GM23338 (cell line): ENCODE measurements at regions not wholly inside any gene's neighbourhood (a gene's known extent, or its start where the extent isn't known, plus 50 kb on each side); places are given as distances from the start of the nearest gene placed in this dataset.

Source experiments
- ATAC-seq: fragments of 200-7000 bp; cut with Tn5 transposase; 3 replicates; pipeline ENCODE4 v1.9.1; 2020
- DNase-seq: peaks from one replicate; pipeline ENCODE4 v3.0.0-alpha.2; 2015; ENCODE audit warnings: low spot score
- H2AFZ ChIP-seq: fragments of 200-600 bp; sonication (generic); 2 replicates; pipeline ENCODE4 v1.8.0; 2016; ENCODE audit warnings: antibody characterized with exemption, mild to moderate bottlenecking, moderate library complexity
- H3F3A ChIP-seq: fragments of 200-600 bp; sonication (generic); replicated peaks from 2 replicates; pipeline ENCODE4 v1.8.0; 2017; ENCODE audit warnings: antibody characterized with exemption, mixed run types, low read depth
- H3K27ac ChIP-seq: fragments of 200-600 bp; sonication (generic); 2 replicates; pipeline ENCODE4 v1.6.1; 2016; ENCODE audit warnings: low read depth
- H3K27me3 ChIP-seq: fragments of 200-600 bp; sonication (generic); 2 replicates; pipeline ENCODE4 v1.8.0; 2016; ENCODE audit warnings: mild to moderate bottlenecking, mixed run types, moderate library complexity; ENCODE audit not compliant: insufficient read depth
- H3K36me3 ChIP-seq: fragments of 200-600 bp; sonication (generic); 2 replicates; pipeline ENCODE4 v1.8.0; 2016; ENCODE audit warnings: mild to moderate bottlenecking; ENCODE audit not compliant: insufficient read depth
- H3K4me1 ChIP-seq: fragments of 200-600 bp; sonication (generic); 2 replicates; pipeline ENCODE4 v1.8.0; 2016; ENCODE audit warnings: mild to moderate bottlenecking, moderate library complexity; ENCODE audit not compliant: insufficient read depth
- H3K4me2 ChIP-seq: fragments of 200-600 bp; sonication (generic); 2 replicates; pipeline ENCODE4 v1.7.1; 2017; ENCODE audit warnings: mixed run types
- H3K4me3 ChIP-seq: fragments of 200-600 bp; sonication (generic); 2 replicates; pipeline ENCODE4 v1.6.1; 2016; ENCODE audit warnings: mixed run types
- H3K79me2 ChIP-seq: fragments of 200-600 bp; sonication (generic); replicated peaks from 2 replicates; pipeline ENCODE4 v1.8.0; 2017; ENCODE audit warnings: mild to moderate bottlenecking; ENCODE audit not compliant: insufficient read depth
- H3K9me2 ChIP-seq: fragments of 200-600 bp; sonication (generic); 2 replicates; pipeline ENCODE4 v1.8.0; 2017; ENCODE audit not compliant: insufficient read depth
- H4K20me1 ChIP-seq: fragments of 200-600 bp; sonication (generic); replicated peaks from 2 replicates; pipeline ENCODE4 v1.8.0; 2017; ENCODE audit warnings: mild to moderate bottlenecking; ENCODE audit not compliant: insufficient read depth
- H3K27ac Mint-ChIP-seq: 2 replicates; pipeline ENCODE4 v1.8.0; 2020; ENCODE audit warnings: inconsistent platforms, mild to moderate bottlenecking, moderate library complexity, mixed read lengths
- H3K27me3 Mint-ChIP-seq: 3 replicates; pipeline ENCODE4 v1.8.0; 2022; ENCODE audit warnings: low read depth, mild to moderate bottlenecking, moderate library complexity, mixed read lengths, inconsistent platforms; ENCODE audit not compliant: insufficient read depth, poor library complexity
- H3K36me3 Mint-ChIP-seq: 3 replicates; pipeline ENCODE4 v1.8.0; 2021; ENCODE audit warnings: low read depth, mild to moderate bottlenecking, inconsistent platforms, moderate library complexity, mixed read lengths
- H3K4me1 Mint-ChIP-seq: 3 replicates; pipeline ENCODE4 v1.8.0; 2020; ENCODE audit warnings: mild to moderate bottlenecking, inconsistent platforms, mixed read lengths
- H3K4me3 Mint-ChIP-seq: 3 replicates; pipeline ENCODE4 v1.8.0; 2021; ENCODE audit warnings: moderate library complexity, mild to moderate bottlenecking, inconsistent platforms, mixed read lengths
- H3K9me3 Mint-ChIP-seq: 3 replicates; pipeline ENCODE4 v1.8.0; 2020; ENCODE audit warnings: moderate library complexity, mild to moderate bottlenecking, inconsistent platforms, mixed read lengths
- CREB1 ChIP-seq: fragments of 250-450 bp; sonication (Bioruptor Pico); IDR thresholded peaks from 2 replicates; pipeline ENCODE4 v1.5.0; 2020; ENCODE audit warnings: low read depth, mild to moderate bottlenecking, moderate library complexity
- EZH2 ChIP-seq: fragments of 200-600 bp; sonication (generic); IDR thresholded peaks from one replicate; pipeline ENCODE4 v1.8.0; 2017; ENCODE audit warnings: antibody characterized with exemption, mild to moderate bottlenecking, low read depth; ENCODE audit not compliant: unreplicated experiment
- EZH2phosphoT487 ChIP-seq: fragments of 200-600 bp; sonication (generic); IDR thresholded peaks from one replicate; pipeline ENCODE4 v1.8.1; 2018; ENCODE audit warnings: antibody characterized with exemption; ENCODE audit not compliant: unreplicated experiment
- JUNB ChIP-seq: IDR thresholded peaks from one replicate; pipeline ENCODE4 v1.6.1; 2016; ENCODE audit warnings: antibody characterized with exemption; ENCODE audit not compliant: unreplicated experiment
- NANOG ChIP-seq: IDR thresholded peaks from 2 replicates; pipeline ENCODE4 v1.6.1; 2016; ENCODE audit warnings: antibody characterized with exemption, borderline replicate concordance
- POLR2AphosphoS5 ChIP-seq: IDR thresholded peaks from 2 replicates; pipeline ENCODE4 v1.6.1; 2016; ENCODE audit warnings: antibody characterized with exemption, low read depth
- STAT1 ChIP-seq: IDR thresholded peaks from one replicate; pipeline ENCODE4 v1.6.1; 2016; ENCODE audit warnings: antibody characterized with exemption; ENCODE audit not compliant: unreplicated experiment
- ZNF114 ChIP-seq: fragments of 250-450 bp; sonication (Bioruptor Pico); IDR thresholded peaks from 2 replicates; pipeline ENCODE4 v1.5.0; 2020; ENCODE audit warnings: mild to moderate bottlenecking, moderate library complexity
- ZNF331 ChIP-seq: fragments of 250-450 bp; sonication (Bioruptor Pico); IDR thresholded peaks from 2 replicates; pipeline ENCODE4 v1.5.0; 2020; ENCODE audit warnings: low read depth, mild to moderate bottlenecking, moderate library complexity
- TF ChIP-seq, protein P1 (sequence below): IDR thresholded peaks from 2 replicates; pipeline ENCODE4 v1.6.1; 2016; ENCODE audit warnings: antibody characterized with exemption
- TF ChIP-seq, protein P2 (sequence below): fragments of 250-450 bp; sonication (Bioruptor Pico); IDR thresholded peaks from 2 replicates; pipeline ENCODE4 v1.5.0; 2020; ENCODE audit warnings: mild to moderate bottlenecking, moderate library complexity
- TF ChIP-seq, protein P3 (sequence below), 2 experiments: fragments of 200-600 bp in 1 of 2; sonication (generic) in 1 of 2; conservative IDR thresholded peaks; 2 replicates each; pipeline versions ENCODE4 v1.5.1 to v1.6.1; 2016 to 2017; ENCODE audit warnings: antibody characterized with exemption in 2 of 2, low read depth in 2 of 2, mild to moderate bottlenecking in 2 of 2, moderate library complexity in 1 of 2
- TF ChIP-seq, protein P4 (sequence below): IDR thresholded peaks from one replicate; pipeline ENCODE4 v1.6.1; 2018; ENCODE audit warnings: antibody characterized with exemption; ENCODE audit not compliant: unreplicated experiment

DNA sequence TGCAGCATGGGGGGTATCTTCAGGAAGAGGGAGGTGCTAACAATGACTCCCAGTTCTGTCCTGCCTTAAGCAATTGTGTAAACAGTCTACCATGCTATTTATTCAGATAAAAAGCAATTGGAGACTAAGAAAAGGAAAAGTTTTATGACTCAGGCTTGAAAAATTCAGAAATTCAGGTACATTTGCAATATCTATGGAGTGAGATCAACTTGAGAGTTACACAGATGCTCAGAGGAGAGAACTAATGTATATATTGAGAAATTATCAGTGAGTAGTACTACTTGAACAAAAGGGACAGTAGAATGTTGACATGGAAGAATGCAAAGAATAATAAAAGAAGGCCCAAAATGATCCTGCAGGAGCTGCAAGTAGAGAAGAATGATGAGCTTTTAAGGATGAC lies 277.6 kb upstream of the DACH1 start:
- Mint-ChIP-seq H3K27ac (no peak overlapping the region), H3K36me3 (no peaks in the 10 kb centered on the region), H3K4me1 (peaks cover 19% of the 10 kb centered on the region), H3K9me3 (no peaks in the 10 kb centered on the region), H3K27me3 (peaks cover 2% of the 10 kb centered on the region), H3K4me3 (no peak overlapping the region)
- no peak overlapping the region for H3K4me2 ChIP-seq
- no peaks in the 10 kb centered on the region for H4K20me1 ChIP-seq
- H3K36me3 ChIP-seq = no peaks in the 10 kb centered on the region
- ATAC-seq (no peak), DNase-seq (no peak)
- peaks cover 10% of the 10 kb centered on the region; the same call in 1 of the 2 replicates for H3K9me2 ChIP-seq
- no peak overlapping the region for H3K4me3 ChIP-seq
- TF ChIP-seq EZH2 (no peak), STAT1 (no peak), NANOG (no peak), JUNB (no peak), ZNF114 (CRISPR knock-in tag) (no peak), EZH2phosphoT487 (no peak), CREB1 (CRISPR knock-in tag) (no peak), POLR2AphosphoS5 (no peak), ZNF331 (CRISPR knock-in tag) (no peak)
- TF ChIP-seq, protein P1, sequence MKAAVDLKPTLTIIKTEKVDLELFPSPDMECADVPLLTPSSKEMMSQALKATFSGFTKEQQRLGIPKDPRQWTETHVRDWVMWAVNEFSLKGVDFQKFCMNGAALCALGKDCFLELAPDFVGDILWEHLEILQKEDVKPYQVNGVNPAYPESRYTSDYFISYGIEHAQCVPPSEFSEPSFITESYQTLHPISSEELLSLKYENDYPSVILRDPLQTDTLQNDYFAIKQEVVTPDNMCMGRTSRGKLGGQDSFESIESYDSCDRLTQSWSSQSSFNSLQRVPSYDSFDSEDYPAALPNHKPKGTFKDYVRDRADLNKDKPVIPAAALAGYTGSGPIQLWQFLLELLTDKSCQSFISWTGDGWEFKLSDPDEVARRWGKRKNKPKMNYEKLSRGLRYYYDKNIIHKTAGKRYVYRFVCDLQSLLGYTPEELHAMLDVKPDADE = no peak
- TF ChIP-seq, protein P2, sequence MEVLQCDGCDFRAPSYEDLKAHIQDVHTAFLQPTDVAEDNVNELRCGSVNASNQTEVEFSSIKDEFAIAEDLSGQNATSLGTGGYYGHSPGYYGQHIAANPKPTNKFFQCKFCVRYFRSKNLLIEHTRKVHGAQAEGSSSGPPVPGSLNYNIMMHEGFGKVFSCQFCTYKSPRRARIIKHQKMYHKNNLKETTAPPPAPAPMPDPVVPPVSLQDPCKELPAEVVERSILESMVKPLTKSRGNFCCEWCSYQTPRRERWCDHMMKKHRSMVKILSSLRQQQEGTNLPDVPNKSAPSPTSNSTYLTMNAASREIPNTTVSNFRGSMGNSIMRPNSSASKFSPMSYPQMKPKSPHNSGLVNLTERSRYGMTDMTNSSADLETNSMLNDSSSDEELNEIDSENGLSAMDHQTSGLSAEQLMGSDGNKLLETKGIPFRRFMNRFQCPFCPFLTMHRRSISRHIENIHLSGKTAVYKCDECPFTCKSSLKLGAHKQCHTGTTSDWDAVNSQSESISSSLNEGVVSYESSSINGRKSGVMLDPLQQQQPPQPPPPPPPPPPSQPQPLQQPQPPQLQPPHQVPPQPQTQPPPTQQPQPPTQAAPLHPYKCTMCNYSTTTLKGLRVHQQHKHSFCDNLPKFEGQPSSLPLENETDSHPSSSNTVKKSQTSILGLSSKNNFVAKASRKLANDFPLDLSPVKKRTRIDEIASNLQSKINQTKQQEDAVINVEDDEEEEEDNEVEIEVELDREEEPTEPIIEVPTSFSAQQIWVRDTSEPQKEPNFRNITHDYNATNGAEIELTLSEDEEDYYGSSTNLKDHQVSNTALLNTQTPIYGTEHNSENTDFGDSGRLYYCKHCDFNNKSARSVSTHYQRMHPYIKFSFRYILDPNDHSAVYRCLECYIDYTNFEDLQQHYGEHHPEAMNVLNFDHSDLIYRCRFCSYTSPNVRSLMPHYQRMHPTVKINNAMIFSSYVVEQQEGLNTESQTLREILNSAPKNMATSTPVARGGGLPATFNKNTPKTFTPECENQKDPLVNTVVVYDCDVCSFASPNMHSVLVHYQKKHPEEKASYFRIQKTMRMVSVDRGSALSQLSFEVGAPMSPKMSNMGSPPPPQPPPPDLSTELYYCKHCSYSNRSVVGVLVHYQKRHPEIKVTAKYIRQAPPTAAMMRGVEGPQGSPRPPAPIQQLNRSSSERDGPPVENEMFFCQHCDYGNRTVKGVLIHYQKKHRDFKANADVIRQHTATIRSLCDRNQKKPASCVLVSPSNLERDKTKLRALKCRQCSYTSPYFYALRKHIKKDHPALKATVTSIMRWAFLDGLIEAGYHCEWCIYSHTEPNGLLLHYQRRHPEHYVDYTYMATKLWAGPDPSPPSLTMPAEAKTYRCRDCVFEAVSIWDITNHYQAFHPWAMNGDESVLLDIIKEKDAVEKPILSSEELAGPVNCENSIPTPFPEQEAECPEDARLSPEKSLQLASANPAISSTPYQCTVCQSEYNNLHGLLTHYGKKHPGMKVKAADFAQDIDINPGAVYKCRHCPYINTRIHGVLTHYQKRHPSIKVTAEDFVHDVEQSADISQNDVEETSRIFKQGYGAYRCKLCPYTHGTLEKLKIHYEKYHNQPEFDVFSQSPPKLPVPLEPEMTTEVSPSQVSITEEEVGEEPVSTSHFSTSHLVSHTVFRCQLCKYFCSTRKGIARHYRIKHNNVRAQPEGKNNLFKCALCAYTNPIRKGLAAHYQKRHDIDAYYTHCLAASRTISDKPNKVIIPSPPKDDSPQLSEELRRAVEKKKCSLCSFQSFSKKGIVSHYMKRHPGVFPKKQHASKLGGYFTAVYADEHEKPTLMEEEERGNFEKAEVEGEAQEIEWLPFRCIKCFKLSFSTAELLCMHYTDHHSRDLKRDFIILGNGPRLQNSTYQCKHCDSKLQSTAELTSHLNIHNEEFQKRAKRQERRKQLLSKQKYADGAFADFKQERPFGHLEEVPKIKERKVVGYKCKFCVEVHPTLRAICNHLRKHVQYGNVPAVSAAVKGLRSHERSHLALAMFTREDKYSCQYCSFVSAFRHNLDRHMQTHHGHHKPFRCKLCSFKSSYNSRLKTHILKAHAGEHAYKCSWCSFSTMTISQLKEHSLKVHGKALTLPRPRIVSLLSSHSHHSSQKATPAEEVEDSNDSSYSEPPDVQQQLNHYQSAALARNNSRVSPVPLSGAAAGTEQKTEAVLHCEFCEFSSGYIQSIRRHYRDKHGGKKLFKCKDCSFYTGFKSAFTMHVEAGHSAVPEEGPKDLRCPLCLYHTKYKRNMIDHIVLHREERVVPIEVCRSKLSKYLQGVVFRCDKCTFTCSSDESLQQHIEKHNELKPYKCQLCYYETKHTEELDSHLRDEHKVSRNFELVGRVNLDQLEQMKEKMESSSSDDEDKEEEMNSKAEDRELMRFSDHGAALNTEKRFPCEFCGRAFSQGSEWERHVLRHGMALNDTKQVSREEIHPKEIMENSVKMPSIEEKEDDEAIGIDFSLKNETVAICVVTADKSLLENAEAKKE (CRISPR knock-in tag) = no peak
- TF ChIP-seq, protein P3, sequence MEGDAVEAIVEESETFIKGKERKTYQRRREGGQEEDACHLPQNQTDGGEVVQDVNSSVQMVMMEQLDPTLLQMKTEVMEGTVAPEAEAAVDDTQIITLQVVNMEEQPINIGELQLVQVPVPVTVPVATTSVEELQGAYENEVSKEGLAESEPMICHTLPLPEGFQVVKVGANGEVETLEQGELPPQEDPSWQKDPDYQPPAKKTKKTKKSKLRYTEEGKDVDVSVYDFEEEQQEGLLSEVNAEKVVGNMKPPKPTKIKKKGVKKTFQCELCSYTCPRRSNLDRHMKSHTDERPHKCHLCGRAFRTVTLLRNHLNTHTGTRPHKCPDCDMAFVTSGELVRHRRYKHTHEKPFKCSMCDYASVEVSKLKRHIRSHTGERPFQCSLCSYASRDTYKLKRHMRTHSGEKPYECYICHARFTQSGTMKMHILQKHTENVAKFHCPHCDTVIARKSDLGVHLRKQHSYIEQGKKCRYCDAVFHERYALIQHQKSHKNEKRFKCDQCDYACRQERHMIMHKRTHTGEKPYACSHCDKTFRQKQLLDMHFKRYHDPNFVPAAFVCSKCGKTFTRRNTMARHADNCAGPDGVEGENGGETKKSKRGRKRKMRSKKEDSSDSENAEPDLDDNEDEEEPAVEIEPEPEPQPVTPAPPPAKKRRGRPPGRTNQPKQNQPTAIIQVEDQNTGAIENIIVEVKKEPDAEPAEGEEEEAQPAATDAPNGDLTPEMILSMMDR (conservative IDR thresholded peaks at IDR 0.05; ENCODE audit: low read depth in 2 of 2) = no peak
- TF ChIP-seq, protein P4, sequence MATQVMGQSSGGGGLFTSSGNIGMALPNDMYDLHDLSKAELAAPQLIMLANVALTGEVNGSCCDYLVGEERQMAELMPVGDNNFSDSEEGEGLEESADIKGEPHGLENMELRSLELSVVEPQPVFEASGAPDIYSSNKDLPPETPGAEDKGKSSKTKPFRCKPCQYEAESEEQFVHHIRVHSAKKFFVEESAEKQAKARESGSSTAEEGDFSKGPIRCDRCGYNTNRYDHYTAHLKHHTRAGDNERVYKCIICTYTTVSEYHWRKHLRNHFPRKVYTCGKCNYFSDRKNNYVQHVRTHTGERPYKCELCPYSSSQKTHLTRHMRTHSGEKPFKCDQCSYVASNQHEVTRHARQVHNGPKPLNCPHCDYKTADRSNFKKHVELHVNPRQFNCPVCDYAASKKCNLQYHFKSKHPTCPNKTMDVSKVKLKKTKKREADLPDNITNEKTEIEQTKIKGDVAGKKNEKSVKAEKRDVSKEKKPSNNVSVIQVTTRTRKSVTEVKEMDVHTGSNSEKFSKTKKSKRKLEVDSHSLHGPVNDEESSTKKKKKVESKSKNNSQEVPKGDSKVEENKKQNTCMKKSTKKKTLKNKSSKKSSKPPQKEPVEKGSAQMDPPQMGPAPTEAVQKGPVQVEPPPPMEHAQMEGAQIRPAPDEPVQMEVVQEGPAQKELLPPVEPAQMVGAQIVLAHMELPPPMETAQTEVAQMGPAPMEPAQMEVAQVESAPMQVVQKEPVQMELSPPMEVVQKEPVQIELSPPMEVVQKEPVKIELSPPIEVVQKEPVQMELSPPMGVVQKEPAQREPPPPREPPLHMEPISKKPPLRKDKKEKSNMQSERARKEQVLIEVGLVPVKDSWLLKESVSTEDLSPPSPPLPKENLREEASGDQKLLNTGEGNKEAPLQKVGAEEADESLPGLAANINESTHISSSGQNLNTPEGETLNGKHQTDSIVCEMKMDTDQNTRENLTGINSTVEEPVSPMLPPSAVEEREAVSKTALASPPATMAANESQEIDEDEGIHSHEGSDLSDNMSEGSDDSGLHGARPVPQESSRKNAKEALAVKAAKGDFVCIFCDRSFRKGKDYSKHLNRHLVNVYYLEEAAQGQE = no peak
- H3F3A ChIP-seq = no peaks in the 10 kb centered on the region
- H3K27ac ChIP-seq = no peak overlapping the region
- H2AFZ ChIP-seq = no peak overlapping the region
- H3K27me3 ChIP-seq = no peaks in the 10 kb centered on the region
- H3K79me2 ChIP-seq = no peaks in the 10 kb centered on the region
- H3K4me1 ChIP-seq = peaks cover 14% of the 10 kb centered on the region; the same call in 1 of the 2 replicates
